GM19372 (cell line): ENCODE measurements at regions not wholly inside any gene's neighbourhood (a gene's known extent, or its start where the extent isn't known, plus 50 kb on each side); places are given as distances from the start of the nearest gene placed in this dataset.

ENCODE experiments used
- ATAC-seq: cut with Tn5 transposase; IDR thresholded peaks from one replicate; pipeline ENCODE4 v1.9.1; 2021; ENCODE audit warnings: mild to moderate bottlenecking, low read depth, moderate library complexity; ENCODE audit not compliant: unreplicated experiment

DNA sequence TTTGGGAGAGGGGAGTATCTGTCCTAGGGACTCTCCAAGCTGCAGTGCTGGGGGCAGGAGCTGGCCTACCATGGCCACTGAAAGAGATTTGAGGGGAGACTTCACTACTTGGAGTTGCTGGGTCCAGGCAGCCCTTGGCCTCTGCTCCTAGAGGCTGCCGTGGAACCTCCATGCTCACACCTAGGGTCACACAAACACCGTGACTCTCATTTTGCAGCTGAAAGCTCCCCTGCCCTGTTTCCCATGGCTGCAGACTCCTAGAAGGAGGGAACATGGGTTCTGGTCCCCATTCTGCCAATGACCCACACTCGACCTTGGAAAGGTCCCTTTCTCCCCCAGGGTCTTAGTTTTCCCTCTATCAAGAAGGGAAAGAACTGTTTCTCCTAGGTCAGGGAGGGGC is 147.1 kb upstream of the PPP1R26 start:
- ATAC-seq = no peak

DNA sequence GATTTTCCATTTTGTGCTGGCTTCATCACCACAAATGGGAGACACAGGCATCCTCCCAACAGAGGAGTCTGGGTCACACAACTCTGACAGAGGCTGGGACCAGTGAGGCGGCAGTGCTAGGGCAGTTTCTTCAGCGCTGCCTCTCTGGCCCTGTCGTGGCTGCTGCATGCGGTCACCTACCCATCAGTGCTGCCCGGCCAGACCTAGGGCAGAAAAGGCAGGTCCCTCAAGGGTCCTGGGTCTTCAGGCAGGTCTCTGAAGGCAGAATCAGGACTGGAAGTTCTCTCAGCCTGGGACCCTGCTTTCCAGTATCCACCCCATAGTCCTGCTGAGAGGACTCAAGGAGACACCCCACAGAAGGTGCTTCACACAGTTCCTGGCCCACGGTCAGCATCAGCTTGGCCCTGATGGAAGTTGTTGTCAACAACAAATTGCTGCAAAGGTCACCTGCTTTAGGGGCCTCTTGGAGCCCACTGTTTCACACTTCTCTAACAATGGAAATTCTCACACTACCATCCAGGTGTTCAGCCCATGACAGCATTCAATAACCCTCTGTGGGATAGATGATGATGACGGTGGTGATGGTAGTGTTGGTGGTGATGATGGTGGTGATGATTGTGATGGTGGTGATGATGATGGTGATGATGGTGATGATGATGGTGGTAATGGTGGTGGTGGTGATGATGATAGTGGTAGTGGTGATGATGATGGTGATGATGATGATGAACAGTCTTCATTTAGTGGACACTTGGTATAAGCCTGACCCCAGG is 146.4 kb upstream of the PPP1R26 start:
- ATAC-seq = no peak

GRCh38 chr9:135334953-135335460 is 144.6 kb upstream of the PPP1R26 start:
- ATAC-seq = no peak

DNA sequence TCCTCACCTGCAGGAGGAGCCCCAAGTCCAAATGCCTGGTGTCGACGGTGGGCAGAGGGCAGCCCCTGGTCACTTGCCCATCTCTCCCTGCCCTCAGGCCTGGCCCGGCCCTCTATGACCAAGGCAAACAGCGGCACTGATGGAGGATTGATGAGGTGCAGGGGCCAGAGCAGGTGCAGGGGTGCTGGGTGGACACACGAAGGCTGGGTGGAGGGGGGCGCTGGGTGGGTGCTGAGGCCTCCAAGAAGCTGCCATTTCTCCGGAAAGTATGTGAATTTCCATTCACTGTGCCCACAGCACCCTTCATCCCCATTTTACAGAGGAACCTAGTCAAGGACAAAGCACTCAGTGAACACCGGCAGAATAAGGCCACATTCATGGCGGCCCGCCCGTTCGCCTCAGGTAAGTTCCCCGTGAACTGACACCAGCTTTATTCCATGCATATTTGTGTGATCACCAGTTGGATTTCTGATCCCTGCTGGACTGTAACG is 143.8 kb upstream of the PPP1R26 start:
- no peak for ATAC-seq

GRCh38 chr9:135336722-135337527 is 142.7 kb upstream of the PPP1R26 start:
- ATAC-seq = no peak

DNA sequence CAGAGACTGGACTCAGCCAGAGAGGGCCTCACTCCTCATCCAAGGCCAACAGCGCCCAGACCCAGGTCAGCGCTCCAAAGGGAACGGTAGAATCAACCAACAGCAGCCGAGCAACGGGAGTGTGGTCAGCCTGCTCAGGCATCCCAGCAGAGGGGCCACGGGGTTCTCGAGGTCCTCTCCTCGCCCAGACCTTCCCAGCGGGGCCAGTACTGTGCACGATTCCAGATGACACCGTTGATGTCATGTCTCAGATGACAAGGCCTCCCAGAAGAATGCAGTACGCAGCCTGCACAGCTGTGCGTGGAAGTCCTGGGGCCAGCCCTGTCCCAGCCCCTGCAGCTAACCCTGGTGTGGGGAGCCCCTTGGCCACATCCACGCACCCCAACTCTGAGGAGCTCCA is 141.0 kb upstream of the PPP1R26 start:
- ATAC-seq = no peak

DNA sequence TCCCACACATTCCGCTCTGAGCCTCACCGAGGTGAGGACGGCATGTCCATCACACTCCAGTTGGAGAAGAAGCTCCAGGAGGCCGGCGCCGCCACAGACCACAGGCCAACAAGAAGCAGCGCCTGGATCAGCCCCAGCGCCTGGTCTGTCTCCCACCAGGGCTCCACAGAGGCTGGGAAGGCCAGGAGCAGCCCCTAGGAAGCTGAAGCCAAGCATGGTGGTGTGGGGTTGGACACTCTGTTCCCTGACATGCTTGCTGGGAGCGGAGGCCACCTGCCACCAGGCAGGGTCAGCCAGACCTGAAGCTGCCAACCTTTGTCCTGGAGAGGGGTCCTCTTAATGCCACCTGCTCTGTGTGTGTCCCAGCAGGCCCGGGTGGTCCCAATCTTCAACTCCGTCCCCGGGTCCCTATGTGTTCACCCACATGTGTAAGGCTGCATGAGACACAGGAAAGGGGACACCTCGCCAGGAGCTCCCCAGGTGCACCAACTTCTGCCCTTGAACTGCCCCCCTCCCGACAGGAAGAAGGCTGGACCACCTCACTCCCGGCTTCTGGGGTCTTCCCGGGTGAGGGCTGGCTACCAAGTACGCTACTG is 140.1 kb upstream of the PPP1R26 start:
- no peak for ATAC-seq

- ATAC-seq = no peak
Observed at GRCh38 chr9:135340143-135340655, 139.4 kb upstream of the PPP1R26 start.

DNA sequence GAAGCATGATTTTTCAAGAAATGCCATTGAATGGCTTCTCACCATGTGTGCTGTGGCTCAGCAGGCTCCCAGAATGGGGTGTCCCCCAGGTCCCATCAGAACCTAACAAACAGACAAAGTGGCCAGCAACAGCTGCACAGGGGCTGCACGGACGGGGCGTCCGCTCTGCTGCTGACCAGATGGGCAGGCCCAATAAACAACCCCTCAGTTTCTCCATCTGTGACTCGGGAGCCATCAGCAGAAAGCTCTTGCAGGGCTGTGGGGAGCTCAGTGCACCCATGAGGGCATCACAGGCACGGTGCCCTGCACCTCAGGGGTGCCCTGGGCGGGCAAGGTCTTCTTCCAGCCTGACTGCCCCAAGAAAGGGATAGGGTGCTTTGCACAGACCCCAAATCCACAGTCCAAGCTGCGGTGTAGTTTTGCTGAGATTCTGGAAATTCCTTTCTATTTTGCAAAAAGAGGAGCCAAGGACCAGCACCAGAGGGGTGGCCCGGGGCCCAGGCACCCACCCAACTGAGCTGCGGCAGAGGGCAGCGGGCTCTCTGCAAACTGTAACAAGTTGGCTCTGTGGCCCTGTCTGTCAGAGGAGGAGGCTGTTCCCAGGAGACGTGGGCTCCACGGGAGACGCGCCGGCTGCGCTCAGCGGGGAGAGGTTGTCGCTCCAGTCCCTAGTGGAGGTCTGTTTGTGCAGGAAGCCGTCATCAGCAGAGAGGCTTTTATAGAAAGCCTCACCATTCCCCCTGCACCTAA is 138.7 kb upstream of the PPP1R26 start:
- ATAC-seq = no peak

GRCh38 chr9:135341612-135342169 is 137.9 kb upstream of the PPP1R26 start:
- ATAC-seq = no peak

- ATAC-seq = no peak
Observed at GRCh38 chr9:135342206-135343130, 137.1 kb upstream of the PPP1R26 start.

GRCh38 chr9:135343136-135343535 is 136.4 kb upstream of the PPP1R26 start:
- ATAC-seq = no peak

DNA sequence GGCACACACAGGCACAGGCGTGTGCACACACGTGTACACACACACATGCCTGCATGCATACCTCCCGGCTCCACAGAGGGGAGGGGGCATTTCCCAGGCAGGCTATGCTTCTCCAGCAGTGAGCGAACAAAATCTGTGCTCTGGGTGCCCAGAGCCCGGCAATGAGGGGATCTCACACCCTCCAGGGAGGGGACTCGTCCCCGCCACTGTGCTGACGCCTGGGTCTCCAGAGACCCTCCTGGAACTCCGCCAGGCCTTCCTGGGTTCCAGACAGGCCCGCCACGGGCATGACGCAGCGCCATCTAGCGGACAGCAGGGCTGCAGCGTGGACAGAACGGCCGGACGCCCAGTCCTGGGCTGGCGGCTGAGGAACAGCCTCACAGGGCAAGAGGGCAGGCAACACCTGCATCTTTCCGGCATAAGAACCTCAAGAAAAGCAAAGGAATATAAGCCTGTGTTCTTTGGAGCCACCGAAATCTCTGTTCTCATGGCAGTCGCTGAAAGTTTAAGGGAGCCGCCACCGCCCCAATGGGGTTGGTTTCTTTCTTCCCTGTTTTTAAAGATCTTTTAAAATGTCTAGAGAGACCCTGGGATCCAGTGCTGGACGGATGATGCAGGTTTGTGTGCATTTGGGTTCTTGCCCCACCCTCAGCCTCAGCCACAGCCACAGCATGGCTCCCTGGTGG is 135.6 kb upstream of the PPP1R26 start:
- no peak for ATAC-seq

DNA sequence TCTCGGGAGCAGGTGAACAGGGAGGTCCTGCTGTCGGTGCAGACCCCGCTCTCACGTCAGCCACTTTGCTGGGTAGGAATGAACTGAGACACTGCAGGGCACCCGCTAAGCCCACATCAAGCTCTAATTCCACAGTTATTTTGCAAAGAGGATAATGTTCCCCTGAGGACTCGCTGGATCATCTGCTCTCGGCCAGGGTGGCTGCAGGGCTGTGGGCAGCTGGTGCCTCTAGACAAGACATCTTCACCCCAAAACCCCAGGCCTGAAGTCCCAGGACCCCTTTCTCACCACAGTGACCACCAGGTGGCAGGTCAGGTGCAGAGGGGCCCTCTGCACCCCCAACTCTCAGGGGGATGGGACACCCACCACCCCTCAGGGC is 135.1 kb upstream of the PPP1R26 start:
- ATAC-seq = no peak

DNA sequence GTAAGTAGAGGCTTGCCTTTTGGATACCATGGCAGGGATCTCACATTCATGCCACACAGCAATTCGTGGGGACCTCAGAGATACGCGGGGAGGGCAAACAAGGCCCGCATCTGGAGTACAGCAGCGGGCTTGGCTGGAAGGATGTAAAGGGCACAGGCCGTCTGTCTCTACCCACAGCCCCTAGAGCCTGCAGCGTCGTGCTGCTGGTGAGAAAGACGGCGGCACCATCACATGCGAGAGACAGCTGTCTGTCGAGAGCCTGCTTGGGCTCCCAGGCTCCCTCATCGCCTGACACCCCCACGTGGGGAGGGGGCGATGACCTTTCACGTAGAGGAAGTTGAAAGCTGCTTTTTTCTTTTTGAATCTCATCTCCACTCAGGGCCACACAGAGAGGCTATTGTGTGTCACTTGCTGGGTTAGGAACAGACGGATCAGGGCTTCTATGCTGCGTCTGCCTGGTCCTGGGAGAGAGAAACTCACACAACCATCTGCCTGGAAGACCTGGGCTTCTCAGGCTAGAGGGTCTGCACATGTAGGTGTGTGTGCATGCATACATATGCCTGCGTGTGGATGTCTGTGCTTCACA is 134.6 kb upstream of the PPP1R26 start:
- ATAC-seq = no peak

GRCh38 chr9:135345775-135346433 is 133.7 kb upstream of the PPP1R26 start:
- no peak for ATAC-seq

GRCh38 chr9:135346438-135347050 is 133.0 kb upstream of the PPP1R26 start:
- ATAC-seq = no peak
